OCI-LY3 (cell line): ENCODE measurements at regions not wholly inside any gene's neighbourhood (a gene's known extent, or its start where the extent isn't known, plus 50 kb on each side); places are given as distances from the start of the nearest gene placed in this dataset.

Experiments used
- H2AFZ ChIP-seq: fragments of 200-600, 300-600 bp; shearing (Covaris generic); 2 replicates; pipeline ENCODE4 v1.6.0; 2014; ENCODE audit warnings: antibody characterized with exemption, low read depth, low read length
- H3K27ac ChIP-seq: fragments of 200-600, 300-600 bp; sonication (generic); 2 replicates; pipeline ENCODE4 v1.5.1; 2014; ENCODE audit warnings: mild to moderate bottlenecking, low read length, moderate library complexity, mixed read lengths
- H3K27me3 ChIP-seq: fragments of 200-600, 300-600 bp; sonication (generic); 2 replicates; pipeline ENCODE4 v1.6.1; 2014; ENCODE audit warnings: low read depth, low read length, mixed read lengths
- H3K36me3 ChIP-seq: fragments of 200-600, 300-600 bp; sonication (generic); replicated peaks from 2 replicates; pipeline ENCODE3; 2014; ENCODE audit warnings: low read depth, low read length, mixed read lengths
- H3K4me1 ChIP-seq: fragments of 300-600, 200-600 bp; sonication (generic); 2 replicates; pipeline ENCODE4 v1.6.1; 2014; ENCODE audit warnings: low read length, mixed read lengths
- H3K4me2 ChIP-seq: fragments of 200-600, 300-600 bp; sonication (generic); 2 replicates; pipeline ENCODE4 v1.6.1; 2014; ENCODE audit warnings: low read length, mixed read lengths
- H3K4me3 ChIP-seq: fragments of 300-600, 200-600 bp; sonication (generic); 2 replicates; pipeline ENCODE4 v1.5.1; 2014; ENCODE audit warnings: antibody characterized with exemption, mild to moderate bottlenecking, low read length, moderate library complexity
- H3K79me2 ChIP-seq: fragments of 300-600, 200-600 bp; shearing (Covaris generic); 2 replicates; pipeline ENCODE4 v1.6.1; 2014; ENCODE audit warnings: mild to moderate bottlenecking, low read length, mixed read lengths
- H3K9ac ChIP-seq: fragments of 300-600, 200-600 bp; shearing (Covaris generic); 2 replicates; pipeline ENCODE4 v1.6.0; 2014; ENCODE audit warnings: mild to moderate bottlenecking, low read length, moderate library complexity
- H3K9me3 ChIP-seq: fragments of 200-600, 300-600 bp; shearing (Covaris generic); 2 replicates; pipeline ENCODE4 v1.6.1; 2014; ENCODE audit warnings: low read length, mixed read lengths; ENCODE audit not compliant: insufficient read depth
- H4K20me1 ChIP-seq: fragments of 200-600, 300-600 bp; sonication (generic); 2 replicates; pipeline ENCODE4 v1.6.1; 2016; ENCODE audit warnings: low read length, mixed read lengths; ENCODE audit not compliant: insufficient read depth
- CTCF ChIP-seq: fragments of 200-600, 300-600 bp; sonication (generic); IDR thresholded peaks from 2 replicates; pipeline ENCODE4 v1.5.1; 2014; ENCODE audit warnings: antibody characterized with exemption, low read length, low read depth
- EZH2phosphoT487 ChIP-seq: fragments of 200-600 bp; shearing (Covaris generic); IDR thresholded peaks from 2 replicates; pipeline ENCODE4 v1.6.1; 2018; ENCODE audit warnings: antibody characterized with exemption, mixed run types, low read depth

DNA sequence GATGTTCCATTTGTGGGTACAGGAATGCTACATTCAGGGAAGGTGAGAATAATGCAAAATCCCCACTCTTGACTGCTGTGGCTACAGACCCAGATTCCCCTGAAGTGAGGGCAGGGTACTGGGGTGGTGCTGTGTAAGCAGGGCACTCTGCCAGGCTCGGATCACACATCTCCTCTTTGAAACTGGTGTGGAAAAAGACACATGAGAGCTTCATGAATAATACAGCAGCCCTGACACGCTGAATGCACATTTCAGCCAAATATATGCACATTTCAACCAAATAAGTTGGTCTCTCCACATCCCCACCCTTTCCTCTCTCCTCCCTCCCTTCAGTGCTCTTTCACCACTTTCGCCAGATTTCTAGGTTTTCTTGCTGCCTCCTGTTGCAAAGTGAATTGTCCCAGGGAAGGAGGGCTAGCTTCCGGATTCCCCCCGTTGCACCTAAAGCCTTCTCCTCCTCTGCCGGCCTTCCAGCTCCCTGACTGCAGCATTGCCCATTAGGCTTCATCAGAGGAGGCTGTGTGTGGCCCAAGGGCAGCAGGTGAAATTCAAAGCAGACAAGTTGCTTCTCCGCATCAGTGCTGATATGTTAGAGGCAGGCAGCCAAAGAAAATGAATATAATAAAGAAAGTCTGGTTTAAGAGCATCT, 118.2 kb upstream of the TMCC3 start:
- Histone ChIP-seq H3K27me3 (no peaks in the 10 kb centered on the region), H4K20me1 (no peaks in the 10 kb centered on the region), H3K4me2 (peak overlapping the region; percentile 99), H3K4me1 (peaks cover 65% of the 10 kb centered on the region), H3K9ac (peak overlapping the region; percentile 64), H2AFZ (no peak overlapping the region), H3K4me3 (peak overlapping the region; percentile 75), H3K9me3 (no peaks in the 10 kb centered on the region), H3K27ac (peak overlapping the region; percentile 90), H3K36me3 (no peaks in the 10 kb centered on the region), H3K79me2 (peaks cover 15% of the 10 kb centered on the region; the same call in 1 of the 2 replicates)
- no peak for TF ChIP-seq EZH2phosphoT487
- no peak for TF ChIP-seq CTCF

DNA sequence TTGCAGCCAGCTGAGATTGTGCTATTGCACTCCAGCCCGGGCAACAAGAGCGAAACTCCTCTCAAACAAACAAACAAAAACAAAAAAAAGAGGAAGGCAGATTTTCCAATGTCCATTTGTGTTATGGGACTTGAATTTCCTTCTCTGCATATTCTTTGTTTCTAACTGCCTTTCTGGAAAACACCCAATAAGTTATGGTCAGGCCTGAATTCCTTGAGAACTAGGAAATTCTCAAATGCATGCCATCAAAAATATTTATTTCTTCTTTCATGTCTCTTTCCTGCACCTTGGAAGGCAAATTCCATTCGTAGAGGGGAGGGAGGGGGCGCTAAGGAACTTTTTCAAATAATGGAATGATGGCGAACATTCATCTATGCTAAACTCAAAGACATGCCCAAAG, 117.6 kb upstream of the TMCC3 start:
- Histone ChIP-seq H3K36me3 (no peaks in the 10 kb centered on the region), H2AFZ (no peak overlapping the region), H3K9me3 (no peaks in the 10 kb centered on the region), H3K9ac (peak overlapping the region; percentile 64), H3K4me2 (peak overlapping the region; percentile 99), H3K4me3 (peak overlapping the region; percentile 75), H4K20me1 (no peaks in the 10 kb centered on the region), H3K4me1 (peaks cover 70% of the 10 kb centered on the region), H3K27me3 (no peaks in the 10 kb centered on the region), H3K27ac (peak overlapping the region; percentile 90), H3K79me2 (peaks cover 20% of the 10 kb centered on the region)
- TF ChIP-seq EZH2phosphoT487 = no peak
- TF ChIP-seq CTCF = no peak

DNA sequence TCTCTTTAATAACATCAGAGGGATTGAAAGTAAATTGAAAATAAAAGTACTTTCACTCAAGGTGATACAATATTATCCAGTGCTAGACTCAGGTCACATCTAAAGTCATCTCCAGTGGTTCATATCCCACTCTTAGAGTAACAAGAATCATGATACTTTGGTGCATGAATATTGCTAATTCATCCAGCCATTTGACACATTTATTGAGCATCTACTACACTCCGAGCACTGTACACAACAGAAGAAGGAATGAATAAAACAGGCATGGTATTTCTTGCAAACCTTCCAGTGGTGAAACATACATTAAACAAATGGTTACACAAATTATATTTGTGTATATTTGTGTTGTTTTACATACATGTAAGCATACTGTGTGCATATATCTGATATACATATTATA, 116.0 kb upstream of the TMCC3 start:
- H2AFZ ChIP-seq = no peak overlapping the region
- H3K79me2 ChIP-seq = peaks cover 27% of the 10 kb centered on the region
- H4K20me1 ChIP-seq = no peaks in the 10 kb centered on the region
- peaks cover 78% of the 10 kb centered on the region for H3K4me1 ChIP-seq
- no peaks in the 10 kb centered on the region for H3K9me3 ChIP-seq
- no peak overlapping the region for H3K4me2 ChIP-seq
- no peak overlapping the region for H3K27ac ChIP-seq
- no peak overlapping the region for H3K9ac ChIP-seq
- no peak for TF ChIP-seq CTCF
- no peak for TF ChIP-seq EZH2phosphoT487
- no peaks in the 10 kb centered on the region for H3K27me3 ChIP-seq
- H3K4me3 ChIP-seq = no peak overlapping the region
- no peaks in the 10 kb centered on the region for H3K36me3 ChIP-seq

DNA sequence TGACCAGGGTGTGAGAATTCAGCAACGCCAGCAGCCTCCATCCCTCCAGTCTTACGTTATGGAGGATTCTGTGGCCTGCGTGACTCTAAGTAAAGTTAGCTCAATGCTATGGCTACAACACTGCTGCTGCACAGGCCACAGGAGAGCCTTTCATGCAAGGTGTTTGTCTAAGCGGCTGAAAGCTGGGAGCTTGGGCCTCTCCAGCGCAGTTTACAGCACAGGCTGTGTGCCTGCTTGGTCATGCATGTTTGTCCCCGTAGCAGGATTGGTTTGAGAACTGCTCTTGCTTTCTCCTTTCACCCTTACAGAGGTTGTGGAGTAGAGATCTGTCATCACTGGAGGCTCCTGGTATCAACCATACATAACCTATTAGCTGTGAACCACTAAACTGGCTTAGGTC, 113.1 kb upstream of the TMCC3 start:
- no peaks in the 10 kb centered on the region for H3K27me3 ChIP-seq
- H3K4me3 ChIP-seq = no peak overlapping the region
- peaks cover 24% of the 10 kb centered on the region for H3K79me2 ChIP-seq
- H2AFZ ChIP-seq = no peak overlapping the region
- no peaks in the 10 kb centered on the region for H3K9me3 ChIP-seq
- no peak overlapping the region for H3K9ac ChIP-seq
- TF ChIP-seq CTCF = no peak
- no peak for TF ChIP-seq EZH2phosphoT487
- 0 out of 2 replicates have a peak overlapping the region, but pooled peaks have one; percentile 22 for H3K27ac ChIP-seq
- no peaks in the 10 kb centered on the region for H4K20me1 ChIP-seq
- H3K4me2 ChIP-seq = peak overlapping the region; percentile 55; the same call in 1 of the 2 replicates
- no peaks in the 10 kb centered on the region for H3K36me3 ChIP-seq
- H3K4me1 ChIP-seq = peaks cover 54% of the 10 kb centered on the region
